OCI-LY7 (cell line): ENCODE measurements at regions not wholly inside any gene's neighbourhood (a gene's known extent, or its start where the extent isn't known, plus 50 kb on each side); places are given as distances from the start of the nearest gene placed in this dataset.

Experiments
- EZH2phosphoT487 ChIP-seq: fragments of 200-600 bp; sonication (generic); IDR thresholded peaks from 2 replicates; pipeline ENCODE4 v1.6.1; 2018; ENCODE audit warnings: low read depth, borderline replicate concordance, mild to moderate bottlenecking, mixed run types, antibody characterized with exemption, low read length, moderate library complexity, mixed read lengths
- TF ChIP-seq, protein P1 (sequence below): fragments of 200-600 bp; sonication (generic); conservative IDR thresholded peaks from 2 replicates; pipeline ENCODE4 v1.5.1; 2014; ENCODE audit warnings: mild to moderate bottlenecking, antibody characterized with exemption, low read length, moderate library complexity, mixed read lengths

DNA sequence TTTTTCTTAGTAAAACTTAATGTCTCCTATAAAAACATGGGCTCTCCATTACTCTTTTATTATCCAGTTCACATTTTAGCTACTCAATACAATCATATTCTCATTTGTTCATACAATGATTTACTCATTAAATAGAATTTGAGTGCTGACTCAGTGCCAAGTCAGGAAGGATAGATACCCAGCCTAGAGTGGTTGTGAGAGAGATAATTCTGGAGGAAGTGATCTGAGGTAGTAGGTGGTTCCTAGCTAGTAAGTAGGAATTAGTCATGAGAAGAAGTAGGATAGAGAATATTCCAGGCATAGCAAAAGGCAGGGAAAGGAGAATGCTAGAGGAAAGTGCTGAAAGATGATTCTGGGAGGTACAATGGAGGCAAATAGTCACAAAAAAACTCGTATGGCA lies 133.5 kb upstream of the MBL2 start:
- TF ChIP-seq, protein P1, sequence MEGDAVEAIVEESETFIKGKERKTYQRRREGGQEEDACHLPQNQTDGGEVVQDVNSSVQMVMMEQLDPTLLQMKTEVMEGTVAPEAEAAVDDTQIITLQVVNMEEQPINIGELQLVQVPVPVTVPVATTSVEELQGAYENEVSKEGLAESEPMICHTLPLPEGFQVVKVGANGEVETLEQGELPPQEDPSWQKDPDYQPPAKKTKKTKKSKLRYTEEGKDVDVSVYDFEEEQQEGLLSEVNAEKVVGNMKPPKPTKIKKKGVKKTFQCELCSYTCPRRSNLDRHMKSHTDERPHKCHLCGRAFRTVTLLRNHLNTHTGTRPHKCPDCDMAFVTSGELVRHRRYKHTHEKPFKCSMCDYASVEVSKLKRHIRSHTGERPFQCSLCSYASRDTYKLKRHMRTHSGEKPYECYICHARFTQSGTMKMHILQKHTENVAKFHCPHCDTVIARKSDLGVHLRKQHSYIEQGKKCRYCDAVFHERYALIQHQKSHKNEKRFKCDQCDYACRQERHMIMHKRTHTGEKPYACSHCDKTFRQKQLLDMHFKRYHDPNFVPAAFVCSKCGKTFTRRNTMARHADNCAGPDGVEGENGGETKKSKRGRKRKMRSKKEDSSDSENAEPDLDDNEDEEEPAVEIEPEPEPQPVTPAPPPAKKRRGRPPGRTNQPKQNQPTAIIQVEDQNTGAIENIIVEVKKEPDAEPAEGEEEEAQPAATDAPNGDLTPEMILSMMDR, result no peak
- no peak for TF ChIP-seq EZH2phosphoT487
